ENCODE measurements at regions not wholly inside any gene's neighbourhood (a gene's known extent, or its start where the extent isn't known, plus 50 kb on each side); places are given as distances from the start of the nearest gene placed in this dataset.
"Not testable (repeated sequence)": the region's sequence is repeated elsewhere in the genome, so short reads cannot be mapped to it uniquely, and the experiment has no call there.

- no peak for DNase-seq
Measured at GRCh38 chr6:169918239-169918953, 167.0 kb downstream of the ERMARD start.

DNA sequence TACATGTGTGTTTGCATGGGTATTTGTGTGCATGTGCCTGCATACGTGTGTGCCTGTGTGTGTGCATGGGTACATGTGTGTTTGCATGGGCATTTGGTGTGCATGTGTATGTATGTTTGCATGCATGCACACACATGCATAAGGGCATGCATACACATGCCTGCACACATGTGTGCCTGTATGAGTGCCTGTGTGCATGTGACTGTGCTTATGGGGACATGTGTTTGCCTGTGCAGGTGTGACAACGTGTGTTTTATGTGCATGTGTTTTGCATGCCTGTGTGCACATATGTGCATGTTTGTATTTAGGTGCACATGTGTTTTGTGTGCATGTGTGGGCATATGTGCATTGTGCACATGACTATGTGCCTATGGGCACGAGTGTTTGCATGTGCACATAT lies 165.7 kb downstream of the ERMARD start:
- DNase-seq = no peak

- no peak for DNase-seq
Measured at GRCh38 chr6:169915769-169916550, 164.5 kb downstream of the ERMARD start.

DNA sequence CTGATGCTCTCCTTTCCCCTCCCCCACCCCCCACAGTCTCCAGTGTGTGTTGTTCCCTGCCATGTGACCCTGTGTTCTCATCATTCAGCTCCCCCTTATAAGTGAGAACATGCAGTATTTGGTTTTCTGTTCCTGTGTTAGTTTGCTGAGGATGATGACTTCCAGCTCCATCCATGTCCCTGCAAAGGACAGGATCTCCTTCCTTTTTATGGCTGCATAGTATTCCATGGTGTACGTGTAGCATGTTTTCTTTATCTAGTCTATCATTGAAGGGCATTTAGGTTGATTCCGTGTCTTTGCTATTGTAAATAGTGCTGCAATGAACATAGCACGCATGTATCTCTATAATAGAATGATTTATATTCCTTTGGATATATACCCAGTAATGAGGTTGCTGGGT lies 162.3 kb downstream of the ERMARD start:
- DNase-seq = not testable (repeated sequence)

DNA sequence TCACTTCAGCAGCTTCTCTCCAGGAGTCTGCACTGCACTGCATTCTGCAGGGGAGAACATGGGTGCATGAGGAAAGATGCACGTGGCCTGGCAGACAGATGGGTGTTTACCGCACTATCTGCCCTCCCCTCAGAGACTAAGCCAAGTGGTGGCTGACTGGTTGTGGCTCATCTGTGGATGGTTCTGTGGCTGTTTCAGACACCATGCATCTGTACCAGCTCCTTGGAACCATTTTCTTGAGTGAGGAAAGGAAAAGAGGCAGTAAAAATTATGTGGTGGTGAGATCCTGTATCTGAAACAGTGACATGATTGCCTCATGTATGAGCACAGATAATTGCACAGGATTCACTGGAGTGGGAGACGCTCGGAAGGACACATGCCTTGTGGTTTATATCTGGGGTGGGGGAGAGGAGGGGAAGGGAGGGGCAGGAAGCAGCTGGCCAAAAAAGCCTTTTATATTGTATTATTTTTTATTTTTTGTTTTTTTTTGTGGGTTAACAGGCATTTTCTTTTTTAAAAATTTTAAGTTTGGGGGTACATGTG lies 161.7 kb downstream of the ERMARD start:
- DNase-seq = no peak

- DNase-seq = no peak
Measured at GRCh38 chr6:169912266-169913095, 161.1 kb downstream of the ERMARD start.

- no peak for DNase-seq
Measured at GRCh38 chr6:169911264-169912263, 160.1 kb downstream of the ERMARD start.

GRCh38 chr6:169909113-169909512 lies 157.7 kb downstream of the ERMARD start:
- no peak for DNase-seq

- DNase-seq = no peak
Measured at GRCh38 chr6:169908403-169908933, 157.0 kb downstream of the ERMARD start.

- no peak for DNase-seq
Measured at GRCh38 chr6:169907419-169908115, 156.1 kb downstream of the ERMARD start.

DNA sequence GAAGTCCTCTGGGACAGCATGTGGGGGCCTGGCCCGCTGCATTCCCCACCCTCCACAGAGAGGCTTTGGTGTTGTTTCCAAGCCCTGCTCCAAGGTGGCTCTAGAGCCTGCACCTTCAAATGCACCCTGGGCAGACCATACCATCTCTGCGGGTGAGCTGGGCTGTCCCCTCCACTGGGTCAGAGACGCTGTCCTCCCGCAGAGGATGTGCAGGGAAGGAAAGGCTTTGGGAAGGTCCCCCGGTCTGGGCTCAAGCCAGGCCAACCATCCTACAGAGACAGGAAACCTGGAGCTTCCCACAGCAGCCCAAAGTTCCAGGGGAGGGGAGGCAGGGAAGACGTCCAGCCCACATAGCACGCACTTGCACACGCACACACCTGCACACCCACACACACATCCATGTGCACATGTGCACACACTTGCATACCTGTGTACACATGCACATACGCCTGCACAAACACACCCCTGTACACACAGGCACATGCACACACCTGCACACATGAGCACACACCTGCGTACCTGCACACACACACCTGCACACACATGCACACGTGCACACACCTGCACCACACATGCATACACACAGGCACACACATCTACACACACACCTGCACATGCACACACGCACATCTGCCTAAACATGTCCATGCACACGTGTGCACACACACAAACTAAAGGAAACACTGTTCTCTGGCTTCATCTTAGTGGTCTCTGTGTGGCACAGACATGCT lies 155.4 kb downstream of the ERMARD start:
- no peak for DNase-seq

DNA sequence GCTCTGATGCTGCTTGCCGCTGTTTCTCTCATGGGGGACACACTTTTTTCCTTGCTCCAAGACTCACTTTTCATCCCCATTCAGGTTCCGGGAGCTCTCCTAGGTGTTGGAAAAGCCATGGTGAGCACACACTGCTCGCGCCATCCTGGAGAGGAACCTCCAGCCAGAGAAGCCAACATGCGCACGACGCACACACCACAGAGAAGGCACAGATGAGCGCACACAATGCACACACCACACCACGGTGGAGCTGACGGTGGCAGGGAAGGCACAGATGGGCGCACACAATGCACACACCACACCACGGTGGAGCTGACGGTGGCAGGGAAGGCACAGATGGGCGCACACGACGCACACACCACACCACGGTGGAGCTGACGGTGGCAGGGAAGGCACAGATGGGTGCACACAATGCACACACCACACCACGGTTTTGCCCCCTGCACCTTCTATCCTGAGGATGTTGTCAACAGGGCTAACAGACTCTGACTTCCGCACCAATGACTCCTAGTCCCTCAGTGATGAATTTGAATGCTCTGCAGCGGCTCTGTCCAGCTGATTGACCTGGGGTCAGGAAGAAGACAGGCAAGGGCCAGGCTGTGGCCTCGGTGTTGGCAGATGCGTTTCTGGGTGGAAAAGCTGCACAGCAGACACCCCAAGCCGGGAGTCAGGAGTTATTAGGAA lies 154.7 kb downstream of the ERMARD start:
- DNase-seq = no peak

DNA sequence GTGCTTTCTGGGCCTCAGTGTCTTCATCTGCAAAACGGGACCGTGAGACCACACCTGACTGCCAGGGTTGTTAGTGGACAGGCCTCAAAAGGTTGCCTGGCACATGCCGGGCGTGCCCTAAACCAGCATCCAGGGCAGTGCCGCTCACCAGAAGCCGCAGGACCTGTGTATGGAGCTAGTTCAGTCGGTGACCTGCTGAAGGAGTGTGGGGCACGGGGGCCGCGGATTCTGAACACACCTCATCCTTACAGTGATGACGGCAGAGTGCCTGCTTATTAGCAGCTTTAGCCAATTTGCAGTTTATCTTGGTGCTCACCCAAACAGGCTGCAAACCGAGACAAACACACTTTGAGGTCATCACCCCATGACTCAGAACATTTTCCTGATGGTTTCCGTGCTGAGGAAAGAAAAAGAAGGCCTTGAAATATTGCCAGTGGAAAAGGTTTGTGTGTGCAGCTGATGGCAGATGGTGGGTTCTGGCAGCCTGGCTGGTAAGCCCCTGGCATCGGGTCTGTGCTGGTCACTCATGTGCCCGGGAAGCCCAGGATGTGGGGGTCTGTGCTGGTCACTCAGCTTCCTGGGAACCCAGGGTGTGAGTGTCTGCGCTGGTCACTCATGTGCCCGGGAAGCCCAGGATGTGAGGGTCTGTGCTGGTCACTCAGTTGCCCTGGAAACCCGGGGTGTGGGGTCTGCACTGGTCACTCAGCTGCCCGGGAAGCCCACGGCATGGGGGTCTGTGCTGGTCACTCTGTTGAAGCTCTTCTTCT lies 153.8 kb downstream of the ERMARD start:
- no peak for DNase-seq

DNA sequence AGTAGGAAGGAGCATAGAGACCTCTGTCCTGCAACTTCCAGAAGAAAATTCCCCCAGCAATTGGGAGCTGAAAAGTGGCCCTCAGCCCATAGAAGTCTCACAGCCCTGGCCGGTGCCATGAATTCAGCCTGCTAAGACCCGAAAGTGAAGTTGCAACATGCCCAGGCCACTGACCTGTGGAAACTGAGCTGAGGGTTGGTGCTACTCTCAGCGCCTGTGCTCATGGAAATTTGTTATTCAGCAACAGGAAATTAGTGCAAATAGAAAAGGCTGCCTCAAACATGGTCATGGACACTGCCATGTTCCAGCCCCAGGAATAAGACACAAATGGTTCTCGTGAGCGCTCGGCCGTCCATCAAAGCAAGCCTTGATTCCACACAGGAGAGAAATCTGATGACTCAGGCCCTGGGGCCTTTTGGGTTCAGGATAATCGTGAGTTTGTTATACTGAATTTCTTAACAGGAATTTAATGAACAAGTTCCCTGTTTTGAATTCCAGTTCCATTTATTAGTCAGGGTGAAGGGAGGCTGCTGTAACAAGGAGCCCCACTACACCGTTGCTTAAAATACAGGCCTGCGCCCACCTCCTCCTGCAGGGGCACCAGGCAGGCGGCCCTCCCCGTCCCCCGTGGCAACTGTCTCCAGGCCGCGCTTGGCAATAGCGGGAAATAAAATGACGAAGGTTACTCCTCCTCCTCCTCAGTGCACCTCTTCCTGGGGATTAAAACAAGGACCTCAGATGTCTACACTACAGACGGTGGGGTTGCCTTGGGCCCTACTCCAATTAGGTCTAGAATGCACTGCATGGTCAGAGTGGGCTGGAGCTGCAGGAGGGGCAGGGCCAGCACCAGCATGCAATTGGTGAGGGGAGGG lies 152.9 kb downstream of the ERMARD start:
- DNase-seq = no peak

GRCh38 chr6:169903122-169903521 lies 151.7 kb downstream of the ERMARD start:
- no peak for DNase-seq

DNA sequence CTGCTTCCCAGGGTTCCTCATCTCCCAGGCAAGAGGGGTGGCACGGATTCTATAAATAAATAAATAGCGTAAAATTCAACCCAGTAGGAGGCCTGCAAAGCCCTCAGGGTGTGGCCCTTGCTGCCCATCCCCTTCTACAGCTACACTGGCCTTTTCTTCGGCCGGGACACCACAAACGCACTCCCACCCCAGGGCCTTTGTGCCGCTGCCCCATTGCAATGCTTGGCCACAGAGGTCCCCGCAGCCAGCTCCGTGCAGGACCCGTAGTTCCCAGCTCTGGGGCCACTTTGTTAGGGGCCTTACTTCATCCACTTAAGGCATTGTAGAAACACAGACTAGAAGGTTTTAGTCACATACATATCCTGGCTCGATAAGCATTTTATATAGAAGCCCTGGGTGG lies 151.2 kb downstream of the ERMARD start:
- DNase-seq = no peak

DNA sequence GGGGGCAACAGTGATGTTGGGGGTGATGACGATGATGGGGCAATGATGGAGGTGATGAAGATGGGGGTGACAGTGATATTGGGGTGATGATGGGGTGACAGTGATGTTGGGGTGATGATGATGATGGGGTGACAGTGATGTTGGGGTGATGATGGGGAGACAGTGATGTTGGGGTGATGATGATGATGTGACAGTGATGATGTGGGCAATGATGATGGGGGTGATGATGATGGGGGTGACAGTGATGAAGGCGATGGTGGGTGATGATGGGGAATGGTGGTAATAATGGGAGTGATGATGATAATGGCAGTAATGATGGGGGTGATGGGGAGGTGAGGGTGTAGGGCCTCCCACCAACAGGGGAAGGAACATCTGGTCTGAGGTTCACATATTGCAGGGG lies 150.6 kb downstream of the ERMARD start:
- no peak for DNase-seq
